H1 (cell line): ENCODE measurements at regions not wholly inside any gene's neighbourhood (a gene's known extent, or its start where the extent isn't known, plus 50 kb on each side); places are given as distances from the start of the nearest gene placed in this dataset.

ENCODE experiments used
- POLR2A ChIP-seq, 2 experiments: IDR thresholded peaks; 1 replicate in 1 of 2; 2 replicates in 1 of 2; pipeline ENCODE4 v1.6.1; 2011; ENCODE audit warnings: low read depth in 2 of 2, low read length in 2 of 2, mild to moderate bottlenecking in 2 of 2; ENCODE audit errors: control extremely low read depth in 1 of 2
- TF ChIP-seq, protein P1 (sequence below): IDR thresholded peaks from 2 replicates; pipeline ENCODE4 v1.6.1; 2011; ENCODE audit warnings: low read length, improper control_type of control experiment

DNA sequence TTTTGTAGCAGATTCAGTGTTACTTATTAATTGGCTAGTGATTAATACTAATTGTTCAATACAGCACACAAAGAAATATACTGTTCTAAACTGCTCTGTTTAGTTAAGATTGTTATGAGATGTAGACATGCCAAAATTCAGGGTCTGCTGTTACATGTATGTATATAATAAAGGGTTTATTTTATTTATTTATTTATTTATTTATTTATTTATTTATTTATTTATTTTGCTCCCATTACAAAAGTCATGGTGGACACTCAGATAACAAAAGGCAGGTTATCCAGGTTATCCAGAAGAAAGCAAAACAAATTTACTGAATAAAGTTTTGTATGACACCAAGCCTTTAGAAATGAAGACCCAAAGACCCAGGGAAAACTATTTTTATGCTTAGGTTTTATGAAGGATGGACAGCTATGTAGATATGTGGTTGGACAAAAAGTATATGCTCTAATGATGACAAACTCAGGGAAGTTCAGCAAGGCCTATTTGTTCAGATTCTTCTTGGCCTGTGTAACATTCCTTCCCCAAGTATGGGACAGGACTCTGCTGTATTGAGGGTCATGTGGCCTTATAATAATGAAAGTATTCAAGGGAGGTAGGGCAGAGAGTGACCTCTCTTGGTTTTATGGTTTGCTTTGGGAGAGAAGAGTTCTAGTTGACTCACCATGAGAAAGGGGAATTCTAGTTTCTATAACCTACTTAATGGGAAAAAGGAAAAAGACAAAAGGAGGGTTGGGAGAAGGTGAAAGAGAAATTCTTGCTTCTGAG, 1056.8 kb downstream of the ROBO2 start:
- no peak for TF ChIP-seq POLR2A (IDR thresholded peaks at IDR 0.05; ENCODE audit: control extremely low read depth in 1 of 2, low read depth in 2 of 2, low read length in 2 of 2)
- TF ChIP-seq, protein P1, sequence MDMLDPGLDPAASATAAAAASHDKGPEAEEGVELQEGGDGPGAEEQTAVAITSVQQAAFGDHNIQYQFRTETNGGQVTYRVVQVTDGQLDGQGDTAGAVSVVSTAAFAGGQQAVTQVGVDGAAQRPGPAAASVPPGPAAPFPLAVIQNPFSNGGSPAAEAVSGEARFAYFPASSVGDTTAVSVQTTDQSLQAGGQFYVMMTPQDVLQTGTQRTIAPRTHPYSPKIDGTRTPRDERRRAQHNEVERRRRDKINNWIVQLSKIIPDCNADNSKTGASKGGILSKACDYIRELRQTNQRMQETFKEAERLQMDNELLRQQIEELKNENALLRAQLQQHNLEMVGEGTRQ, result no peak
